OCI-LY7 (cell line): ENCODE measurements at regions not wholly inside any gene's neighbourhood (a gene's known extent, or its start where the extent isn't known, plus 50 kb on each side); places are given as distances from the start of the nearest gene placed in this dataset.

Experiments used
- BruUV-seq: library from RNA; stranded (reverse); fragments of 400-500 nt; replicated peaks from 2 replicates; lab custom pipeline; 2021; lab: Mats Ljungman, UMichigan
- CTCF ChIA-PET: fragments of 300-600 bp; sonication (Branson Sonifier 250); formaldehyde crosslinking; loops from one replicate; lab custom pipeline; 2022; ENCODE audit warnings: antibody characterized with exemption; ENCODE audit not compliant: unreplicated experiment; lab: Charles Lee
- POLR2A ChIA-PET: fragments of 300-600 bp; sonication (Branson Sonifier 250); formaldehyde crosslinking; loops from one replicate; lab custom pipeline; 2022; ENCODE audit warnings: antibody characterized with exemption; lab: Charles Lee
- DNase-seq: peaks from one replicate; pipeline ENCODE4 v3.0.0-alpha.2; 2015; ENCODE audit warnings: low spot score
- H2AFZ ChIP-seq: fragments of 200-600 bp; sonication (generic), shearing (Covaris generic); 2 replicates; pipeline ENCODE4 v1.6.1; 2014; ENCODE audit warnings: mild to moderate bottlenecking, antibody characterized with exemption, low read length, moderate library complexity
- H3K27ac ChIP-seq: fragments of 200-600 bp; sonication (generic); 2 replicates; pipeline ENCODE4 v1.5.1; 2014; ENCODE audit warnings: mixed run types, low read depth, mild to moderate bottlenecking, moderate library complexity, low read length, inconsistent platforms; ENCODE audit not compliant: poor library complexity, severe bottlenecking
- H3K36me3 ChIP-seq: fragments of 200-600 bp; sonication (generic); 2 replicates; pipeline ENCODE4 v1.6.1; 2014; ENCODE audit warnings: mild to moderate bottlenecking, antibody characterized with exemption, low read length, moderate library complexity, mixed read lengths; ENCODE audit not compliant: insufficient read depth
- H3K4me1 ChIP-seq: fragments of 200-600 bp; sonication (generic); 2 replicates; pipeline ENCODE4 v1.5.1; 2014; ENCODE audit warnings: mild to moderate bottlenecking, low read length; ENCODE audit not compliant: insufficient read depth, poor library complexity, severe bottlenecking
- H3K4me2 ChIP-seq: fragments of 200-600 bp; sonication (generic); 2 replicates; pipeline ENCODE4 v1.6.1; 2014; ENCODE audit warnings: mild to moderate bottlenecking, low read length
- H3K4me3 ChIP-seq: fragments of 200-600 bp; sonication (generic); 2 replicates; pipeline ENCODE4 v1.5.1; 2014; ENCODE audit warnings: mild to moderate bottlenecking, low read depth, low read length; ENCODE audit not compliant: poor library complexity, severe bottlenecking
- H3K79me2 ChIP-seq: fragments of 200-600 bp; sonication (generic); 2 replicates; pipeline ENCODE4 v1.6.1; 2016; ENCODE audit warnings: low read depth, mild to moderate bottlenecking, low read length, moderate library complexity, mixed read lengths; ENCODE audit not compliant: insufficient read depth
- H3K9me2 ChIP-seq: fragments of 200-600 bp; sonication (generic); 2 replicates; pipeline ENCODE4 v1.6.1; 2016; ENCODE audit warnings: mild to moderate bottlenecking, low read length, mixed read lengths; ENCODE audit not compliant: insufficient read depth
- H3K9me3 ChIP-seq: fragments of 200-600 bp; sonication (generic); 2 replicates; pipeline ENCODE4 v1.6.1; 2014; ENCODE audit warnings: mild to moderate bottlenecking, mixed run types, low read length, mixed read lengths
- H4K20me1 ChIP-seq: fragments of 200-600 bp; sonication (generic); 2 replicates; pipeline ENCODE4 v1.6.1; 2014; ENCODE audit warnings: mild to moderate bottlenecking, antibody characterized with exemption, low read length, moderate library complexity, mixed read lengths; ENCODE audit not compliant: insufficient read depth
- CTCF ChIP-seq: fragments of 200-600 bp; sonication (generic); conservative IDR thresholded peaks from 2 replicates; pipeline ENCODE4 v1.5.1; 2014; ENCODE audit warnings: mild to moderate bottlenecking, antibody characterized with exemption, low read length, moderate library complexity, mixed read lengths
- EZH2phosphoT487 ChIP-seq: fragments of 200-600 bp; sonication (generic); IDR thresholded peaks from 2 replicates; pipeline ENCODE4 v1.6.1; 2018; ENCODE audit warnings: low read depth, borderline replicate concordance, mild to moderate bottlenecking, mixed run types, antibody characterized with exemption, low read length, moderate library complexity, mixed read lengths
- intact Hi-C: fragments of 100-400 bp; cut with micrococcal nuclease; formaldehyde crosslinking; loops from one replicate; pipeline ENCODE4 v1.10.0; 2022; ENCODE audit not compliant: unreplicated experiment

- ChIA-PET POLR2A (no interaction called here), CTCF (no interaction called here)
- intact Hi-C loops = no loop called here
- Histone ChIP-seq H3K9me3 (no peaks in the 10 kb centered on the region), H3K36me3 (no peaks in the 10 kb centered on the region), H3K9me2 (no peaks in the 10 kb centered on the region), H3K4me1 (no peaks in the 10 kb centered on the region), H3K4me2 (no peak overlapping the region), H2AFZ (no peak overlapping the region), H3K4me3 (no peak overlapping the region), H3K27ac (no peak overlapping the region), H4K20me1 (no peaks in the 10 kb centered on the region), H3K79me2 (no peaks in the 10 kb centered on the region)
- no TSS peak for BruUV-seq
- DNase-seq = no peak
- TF ChIP-seq EZH2phosphoT487 = no peak
These were observed 203.4 kb downstream of the MYLK4 start for GRCh38 chr6:2547355-2547754.

GRCh38 chr6:2546901-2547300 lies 203.8 kb downstream of the MYLK4 start:
- intact Hi-C loops = no loop called here
- ChIA-PET CTCF (no interaction called here), POLR2A (no interaction called here)

GRCh38 chr6:2545383-2546038 lies 205.2 kb downstream of the MYLK4 start:
- Histone ChIP-seq H3K27ac (no peak overlapping the region), H3K4me3 (no peak overlapping the region), H3K36me3 (no peaks in the 10 kb centered on the region), H3K9me3 (no peaks in the 10 kb centered on the region), H2AFZ (no peak overlapping the region), H4K20me1 (no peaks in the 10 kb centered on the region), H3K4me1 (no peaks in the 10 kb centered on the region), H3K79me2 (no peaks in the 10 kb centered on the region), H3K4me2 (no peak overlapping the region), H3K9me2 (no peaks in the 10 kb centered on the region)
- intact Hi-C loops = no loop called here
- no peak for DNase-seq
- POLR2A ChIA-PET = interaction anchor here (0.6 to 1.4 kb wide), 5 partner anchors 9 to 111 kb away, joined by 3 to 8 read pairs (median 3); no protein-coding TSS in a partner anchor
- TF ChIP-seq EZH2phosphoT487 (no peak), CTCF (no peak)
- BruUV-seq = no TSS peak
- CTCF ChIA-PET = no interaction called here

More at GRCh38 chr6:2546901-2547300, 203.8 kb downstream of the MYLK4 start:
- no peaks in the 10 kb centered on the region for H3K36me3 ChIP-seq
- H3K9me2 ChIP-seq = no peaks in the 10 kb centered on the region
- no peaks in the 10 kb centered on the region for H3K79me2 ChIP-seq
- TF ChIP-seq CTCF = no peak
- TF ChIP-seq EZH2phosphoT487 = no peak
- H2AFZ ChIP-seq = no peak overlapping the region
- H3K27ac ChIP-seq = no peak overlapping the region
- H3K4me3 ChIP-seq = no peak overlapping the region
- no peaks in the 10 kb centered on the region for H4K20me1 ChIP-seq
- no peak for DNase-seq
- no peaks in the 10 kb centered on the region for H3K9me3 ChIP-seq
- H3K4me1 ChIP-seq = no peaks in the 10 kb centered on the region
- H3K4me2 ChIP-seq = no peak overlapping the region
- no TSS peak for BruUV-seq
